A549 (cell line): ENCODE measurements at regions not wholly inside any gene's neighbourhood (a gene's known extent, or its start where the extent isn't known, plus 50 kb on each side); places are given as distances from the start of the nearest gene placed in this dataset.
A peak's percentile ranks its signal among the peaks of the same experiment; 100 is the strongest.

Experiments used
- ATAC-seq, 2 experiments: fragments of 200-7000 bp in 1 of 2; fragments of >200 bp in 1 of 2; cut with Nextera tagmentation in 1 of 2; cut with Tn5 transposase in 1 of 2; 3 replicates each; pipeline versions ENCODE4 v1.8.0 to v1.9.1; 2018 to 2020; ENCODE audit warnings: mild to moderate bottlenecking in 1 of 2, moderate library complexity in 1 of 2
- CTCF ChIA-PET: fragments of 300-600 bp; sonication (Branson Sonifier 250); formaldehyde crosslinking; extraction: SDS; loops from one replicate; lab custom pipeline; 2021; ENCODE audit warnings: antibody characterized with exemption, inconsistent platforms; lab: Yijun Ruan, JAX
- POLR2A ChIA-PET: fragments of 350-600 bp; formaldehyde crosslinking; extraction: SDS; loops from one replicate; lab custom pipeline; 2021; ENCODE audit warnings: antibody characterized with exemption, inconsistent platforms; lab: Yijun Ruan, JAX
- DNase-seq, 2 experiments: peaks; one replicate each; pipeline versions ENCODE4 v3.0.0 to v3.0.0-alpha.2; 2011 to 2016; ENCODE audit warnings: low read depth in 1 of 2, low spot score in 1 of 2
- FAIRE-seq: peaks from 2 replicates; lab custom pipeline; 2011; peaks lifted over from hg19 to GRCh38; lab: Jason Lieb, UNC
- H3K27ac ChIP-seq, 2 experiments: fragments of >200 bp; sonication (Bioruptor Twin); formaldehyde crosslinking; 3 replicates each; pipeline ENCODE4 v1.5.1; 2016 to 2017
- H3K4me1 ChIP-seq: fragments of >200 bp; sonication (Bioruptor Twin); formaldehyde crosslinking; 3 replicates; pipeline ENCODE4 v1.6.1; 2016
- H3K4me2 ChIP-seq: fragments of >200 bp; sonication (Bioruptor Twin); formaldehyde crosslinking; 3 replicates; pipeline ENCODE4 v1.6.1; 2016
- H3K4me3 ChIP-seq: fragments of >200 bp; sonication (Bioruptor Twin); formaldehyde crosslinking; 3 replicates; pipeline ENCODE4 v1.5.1; 2016
- H3K9me3 ChIP-seq: fragments of >200 bp; sonication (Bioruptor Twin); formaldehyde crosslinking; 3 replicates; pipeline ENCODE4 v1.6.1; 2016
- BHLHE40 ChIP-seq: IDR thresholded peaks from 2 replicates; pipeline ENCODE4 v1.6.1; 2012; ENCODE audit warnings: low read depth, low read length, inconsistent platforms
- EHF ChIP-seq: fragments of 250-450 bp; sonication (Bioruptor Pico); IDR thresholded peaks from 2 replicates; pipeline ENCODE4 v1.5.0; 2020; ENCODE audit warnings: mild to moderate bottlenecking
- EHMT2 ChIP-seq: fragments of 200-600 bp; sonication (generic); IDR thresholded peaks from 2 replicates; pipeline ENCODE4 v1.6.1; 2016; ENCODE audit warnings: antibody characterized with exemption, low read depth, mild to moderate bottlenecking, moderate library complexity
- HDAC2 ChIP-seq: fragments of 200-600 bp; sonication (generic); IDR thresholded peaks from 2 replicates; pipeline ENCODE4 v1.6.1; 2016
- HES2 ChIP-seq: fragments of >200 bp; sonication (Bioruptor Twin); formaldehyde crosslinking; IDR thresholded peaks from 2 replicates; pipeline ENCODE4 v1.6.1; 2016
- HOXA7 ChIP-seq: fragments of 250-450 bp; sonication (Bioruptor Pico); IDR thresholded peaks from 2 replicates; pipeline ENCODE4 v1.5.0; 2020; ENCODE audit warnings: mild to moderate bottlenecking, moderate library complexity
- NFE2L2 ChIP-seq: fragments of 150-350 bp; conservative IDR thresholded peaks from 2 replicates; pipeline ENCODE4 v1.6.1; 2014; ENCODE audit warnings: low read length
- NPAS2 ChIP-seq: fragments of 250-450 bp; sonication (Bioruptor Pico); IDR thresholded peaks from 2 replicates; pipeline ENCODE4 v1.8.0; 2022; ENCODE audit warnings: mild to moderate bottlenecking, moderate library complexity, borderline replicate concordance
- PHF8 ChIP-seq: fragments of 200-600 bp; sonication (generic); IDR thresholded peaks from 2 replicates; pipeline ENCODE4 v1.6.1; 2016; ENCODE audit warnings: low read depth, mild to moderate bottlenecking, antibody characterized with exemption, moderate library complexity, borderline replicate concordance
- POLR2A ChIP-seq: IDR thresholded peaks from 2 replicates; pipeline ENCODE4 v1.6.1; 2012; ENCODE audit warnings: mild to moderate bottlenecking, low read length
- RARB ChIP-seq: fragments of 250-450 bp; sonication (Bioruptor Pico); IDR thresholded peaks from 2 replicates; pipeline ENCODE4 v1.8.0; 2021; ENCODE audit warnings: mild to moderate bottlenecking, moderate library complexity
- RCOR1 ChIP-seq: fragments of 150-350 bp; IDR thresholded peaks from 2 replicates; pipeline ENCODE4 v1.6.1; 2014; ENCODE audit warnings: antibody characterized with exemption, low read length, low read depth
- RFX5 ChIP-seq: fragments of 450-650 bp; IDR thresholded peaks from 2 replicates; pipeline ENCODE4 v1.7.1; 2014; ENCODE audit warnings: antibody characterized with exemption, mild to moderate bottlenecking, moderate library complexity
- RNF2 ChIP-seq: fragments of 200-600 bp; sonication (generic); IDR thresholded peaks from 2 replicates; pipeline ENCODE4 v1.6.1; 2016; ENCODE audit warnings: low read depth, mild to moderate bottlenecking, antibody characterized with exemption, moderate library complexity, borderline replicate concordance
- TP53 ChIP-seq: fragments of 250-450 bp; sonication (Bioruptor Pico); IDR thresholded peaks from 2 replicates; pipeline ENCODE4 v1.5.0; 2021; ENCODE audit warnings: mild to moderate bottlenecking, moderate library complexity
- USF2 ChIP-seq: fragments of 450-650 bp; IDR thresholded peaks from 2 replicates; pipeline ENCODE4 v1.6.1; 2014; ENCODE audit warnings: antibody characterized with exemption
- ZNF302 ChIP-seq: fragments of 250-450 bp; sonication (Bioruptor Pico); IDR thresholded peaks from 2 replicates; pipeline ENCODE4 v1.9.0; 2021; ENCODE audit warnings: inconsistent platforms, mild to moderate bottlenecking, moderate library complexity
- ZSCAN20 ChIP-seq: fragments of 250-450 bp; sonication (Bioruptor Pico); IDR thresholded peaks from 2 replicates; pipeline ENCODE4 v1.8.0; 2022; ENCODE audit warnings: mild to moderate bottlenecking, moderate library complexity
- WGBS: methylation state at CpG from one replicate; pipeline ENCODE4 v1.1.6; 2017; ENCODE audit errors: missing lambda C conversion rate; 5-methylcytosine and 5-hydroxymethylcytosine counted together
- TF ChIP-seq, protein P1 (sequence below): IDR thresholded peaks from 2 replicates; pipeline ENCODE4 v1.6.1; 2012
- TF ChIP-seq, protein P2 (sequence below): fragments of >200 bp; sonication (Bioruptor Twin); formaldehyde crosslinking; IDR thresholded peaks from 3 replicates; pipeline ENCODE4 v1.6.1; 2016
- TF ChIP-seq, protein P3 (sequence below): fragments of 150-350 bp; IDR thresholded peaks from 2 replicates; pipeline ENCODE4 v1.6.1; 2014; ENCODE audit warnings: low read depth, mild to moderate bottlenecking, low read length
- TF ChIP-seq, protein P4 (sequence below): IDR thresholded peaks from 2 replicates; pipeline ENCODE4 v1.6.1; 2012

- Histone ChIP-seq H3K9me3 (no peaks in the 10 kb centered on the region), H3K4me1 (peaks cover 11% of the 10 kb centered on the region), H3K27ac (peak overlapping the region in 1 of 2 experiments; percentile 62; a peak in 3 of 6 replicates), H3K4me2 (no peak overlapping the region), H3K4me3 (no peak overlapping the region)
- TF ChIP-seq RFX5 (no peak), RCOR1 (no peak), ZSCAN20 (CRISPR knock-in tag) (no peak), NPAS2 (CRISPR knock-in tag) (no peak), EHMT2 (no peak), HES2 (no peak), HDAC2 (no peak), BHLHE40 (no peak), HOXA7 (CRISPR knock-in tag) (no peak), POLR2A (no peak)
- TF ChIP-seq, protein P1, sequence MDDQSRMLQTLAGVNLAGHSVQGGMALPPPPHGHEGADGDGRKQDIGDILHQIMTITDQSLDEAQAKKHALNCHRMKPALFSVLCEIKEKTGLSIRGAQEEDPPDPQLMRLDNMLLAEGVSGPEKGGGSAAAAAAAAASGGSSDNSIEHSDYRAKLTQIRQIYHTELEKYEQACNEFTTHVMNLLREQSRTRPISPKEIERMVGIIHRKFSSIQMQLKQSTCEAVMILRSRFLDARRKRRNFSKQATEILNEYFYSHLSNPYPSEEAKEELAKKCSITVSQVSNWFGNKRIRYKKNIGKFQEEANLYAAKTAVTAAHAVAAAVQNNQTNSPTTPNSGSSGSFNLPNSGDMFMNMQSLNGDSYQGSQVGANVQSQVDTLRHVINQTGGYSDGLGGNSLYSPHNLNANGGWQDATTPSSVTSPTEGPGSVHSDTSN, result no peak
- TF ChIP-seq, protein P2, sequence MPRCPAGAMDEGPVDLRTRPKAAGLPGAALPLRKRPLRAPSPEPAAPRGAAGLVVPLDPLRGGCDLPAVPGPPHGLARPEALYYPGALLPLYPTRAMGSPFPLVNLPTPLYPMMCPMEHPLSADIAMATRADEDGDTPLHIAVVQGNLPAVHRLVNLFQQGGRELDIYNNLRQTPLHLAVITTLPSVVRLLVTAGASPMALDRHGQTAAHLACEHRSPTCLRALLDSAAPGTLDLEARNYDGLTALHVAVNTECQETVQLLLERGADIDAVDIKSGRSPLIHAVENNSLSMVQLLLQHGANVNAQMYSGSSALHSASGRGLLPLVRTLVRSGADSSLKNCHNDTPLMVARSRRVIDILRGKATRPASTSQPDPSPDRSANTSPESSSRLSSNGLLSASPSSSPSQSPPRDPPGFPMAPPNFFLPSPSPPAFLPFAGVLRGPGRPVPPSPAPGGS, result no peak
- TF ChIP-seq, protein P3, sequence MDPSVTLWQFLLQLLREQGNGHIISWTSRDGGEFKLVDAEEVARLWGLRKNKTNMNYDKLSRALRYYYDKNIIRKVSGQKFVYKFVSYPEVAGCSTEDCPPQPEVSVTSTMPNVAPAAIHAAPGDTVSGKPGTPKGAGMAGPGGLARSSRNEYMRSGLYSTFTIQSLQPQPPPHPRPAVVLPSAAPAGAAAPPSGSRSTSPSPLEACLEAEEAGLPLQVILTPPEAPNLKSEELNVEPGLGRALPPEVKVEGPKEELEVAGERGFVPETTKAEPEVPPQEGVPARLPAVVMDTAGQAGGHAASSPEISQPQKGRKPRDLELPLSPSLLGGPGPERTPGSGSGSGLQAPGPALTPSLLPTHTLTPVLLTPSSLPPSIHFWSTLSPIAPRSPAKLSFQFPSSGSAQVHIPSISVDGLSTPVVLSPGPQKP, result no peak
- CTCF ChIA-PET, result interaction anchor here (0.9 to 1.7 kb wide), 2 partner anchors 17 to 194 kb away, joined by 3 read pairs; no protein-coding TSS in a partner anchor
- 89% methylated on average over 10 of the region's 12 CpGs for WGBS
- FAIRE-seq (no peak), ATAC-seq (no peak), DNase-seq (no peak)
- POLR2A ChIA-PET, result no interaction called here
Observed at GRCh38 chr2:234329202-234329960, 167.5 kb downstream of the ARL4C start.

GRCh38 chr2:234328444-234328990 is 168.4 kb downstream of the ARL4C start:
- Histone ChIP-seq H3K9me3 (no peaks in the 10 kb centered on the region), H3K4me2 (no peak overlapping the region), H3K4me1 (0 out of 3 replicates have a peak, but pooled peaks cover 2% of the 10 kb centered on the region), H3K27ac (peak overlapping the region in 1 of 2 experiments; percentile 45; a peak in 2 of 6 replicates), H3K4me3 (no peak overlapping the region)
- ChIA-PET POLR2A (no interaction called here), CTCF (interaction anchor here (0.9 to 1.7 kb wide), 2 partner anchors 18 to 193 kb away, joined by 3 read pairs; no protein-coding TSS in a partner anchor)
- no peak for FAIRE-seq
- DNase-seq, result no peak
- WGBS, result 91% methylated on average over 9 of the region's 12 CpGs
- TF ChIP-seq ZSCAN20 (CRISPR knock-in tag) (no peak), USF2 (no peak), RNF2 (no peak), RARB (CRISPR knock-in tag) (no peak), PHF8 (no peak), EHF (CRISPR knock-in tag) (no peak), RFX5 (no peak), TP53 (CRISPR knock-in tag) (no peak), NFE2L2 (no peak), ZNF302 (CRISPR knock-in tag) (no peak)
- TF ChIP-seq, protein P4, sequence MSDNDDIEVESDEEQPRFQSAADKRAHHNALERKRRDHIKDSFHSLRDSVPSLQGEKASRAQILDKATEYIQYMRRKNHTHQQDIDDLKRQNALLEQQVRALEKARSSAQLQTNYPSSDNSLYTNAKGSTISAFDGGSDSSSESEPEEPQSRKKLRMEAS, result no peak
- 0 out of 6 replicates have a peak, but pooled peaks of 1 of the 2 experiments have one; percentile 8 for ATAC-seq
